B cell (primary cell): ENCODE measurements at regions not wholly inside any gene's neighbourhood (a gene's known extent, or its start where the extent isn't known, plus 50 kb on each side); places are given as distances from the start of the nearest gene placed in this dataset.

ENCODE experiments used
- ATAC-seq: fragments of 200-7000 bp; cut with Tn5 transposase; one replicate; pipeline ENCODE4 v1.10.0; 2021; ENCODE audit warnings: low read depth, mild to moderate bottlenecking, moderate number of reproducible peaks, moderate library complexity
- CTCF ChIA-PET: fragments of 350-600 bp; sonication (Branson Sonifier 250); formaldehyde crosslinking; loops from one replicate; lab custom pipeline; 2021; ENCODE audit warnings: antibody characterized with exemption, inconsistent platforms; lab: Charles Lee
- POLR2A ChIA-PET: fragments of 350-600 bp; sonication (Branson Sonifier 250); formaldehyde crosslinking; loops from one replicate; lab custom pipeline; 2021; ENCODE audit warnings: antibody characterized with exemption; lab: Charles Lee
- DNase-seq: peaks from one replicate; pipeline ENCODE4 v3.0.0; 2013
- H2AFZ ChIP-seq: 2 replicates; pipeline ENCODE4 v1.6.1; 2012; ENCODE audit warnings: mild to moderate bottlenecking, low read depth, low read length; ENCODE audit not compliant: insufficient read depth, poor library complexity, severe bottlenecking
- H3K27ac ChIP-seq, 2 donors: 1 replicate in 1 of 2; 2 replicates in 1 of 2; pipeline ENCODE4 v1.5.1; 2012 to 2013; ENCODE audit warnings: low read length in 2 of 2, mild to moderate bottlenecking in 2 of 2, moderate library complexity in 1 of 2
- H3K27me3 ChIP-seq, 4 experiments: fragments of 200-600 bp in 1 of 4; sonication (generic) in 1 of 4; replicated peaks in 1 of 4; 1 replicate in 2 of 4; 2 replicates in 2 of 4; pipeline versions ENCODE4 v1.6.1 to v1.7.0; 2013 to 2016; ENCODE audit warnings: low read length in 3 of 4, mild to moderate bottlenecking in 2 of 4, mixed read lengths in 1 of 4, moderate library complexity in 1 of 4; ENCODE audit not compliant: insufficient read depth in 4 of 4, control insufficient read depth in 3 of 4; ENCODE audit errors: control extremely low read depth in 1 of 4
- H3K36me3 ChIP-seq, 2 experiments: replicated peaks in 1 of 2; 1 replicate in 1 of 2; 2 replicates in 1 of 2; pipeline versions ENCODE4 v1.6.1 to v1.7.1; 2013; ENCODE audit warnings: low read length in 1 of 2; ENCODE audit not compliant: insufficient read depth in 2 of 2, control insufficient read depth in 1 of 2; ENCODE audit errors: control extremely low read depth in 1 of 2, extremely low read depth in 1 of 2
- H3K4me1 ChIP-seq, 2 donors: fragments of 200-600 bp in 1 of 2; sonication (generic) in 1 of 2; 1 replicate in 1 of 2; 2 replicates in 1 of 2; pipeline versions ENCODE4 v1.5.1 to v1.6.1; 2013 to 2017; ENCODE audit warnings: low read length in 2 of 2; ENCODE audit not compliant: control insufficient read depth in 2 of 2, insufficient read depth in 2 of 2
- H3K4me2 ChIP-seq: replicated peaks from 2 replicates; pipeline ENCODE3; 2012; ENCODE audit warnings: mild to moderate bottlenecking, low read depth, low read length; ENCODE audit not compliant: poor library complexity, severe bottlenecking
- H3K4me3 ChIP-seq, 5 experiments: fragments of 200-600 bp in 1 of 5; sonication (generic) in 1 of 5; 1 replicate in 3 of 5; 2 replicates in 2 of 5; pipeline versions ENCODE4 v1.5.1 to v1.7.0; 2011 to 2016; ENCODE audit warnings: low read length in 4 of 5, mild to moderate bottlenecking in 4 of 5, low read depth in 2 of 5, control low read depth in 1 of 5, moderate library complexity in 1 of 5; ENCODE audit not compliant: insufficient read depth in 1 of 5; ENCODE audit errors: control extremely low read depth in 1 of 5, extremely low read depth in 1 of 5
- H3K79me2 ChIP-seq: fragments of 200-600 bp; sonication (generic); one replicate; pipeline ENCODE4 v1.6.0; 2016; ENCODE audit warnings: low read length; ENCODE audit not compliant: control insufficient read depth, insufficient read depth
- H3K9ac ChIP-seq: fragments of 200-600 bp; sonication (generic); 2 replicates; pipeline ENCODE4 v1.6.1; 2017; ENCODE audit warnings: mild to moderate bottlenecking, low read length, moderate library complexity
- H3K9me3 ChIP-seq, 3 donors: one replicate each; pipeline versions ENCODE4 v1.6.1 to v1.7.1; 2013; ENCODE audit warnings: low read length in 2 of 3; ENCODE audit not compliant: control insufficient read depth in 2 of 3, insufficient read depth in 1 of 3; ENCODE audit errors: control extremely low read depth in 1 of 3
- H4K20me1 ChIP-seq: 2 replicates; pipeline ENCODE4 v1.6.0; 2012; ENCODE audit warnings: mild to moderate bottlenecking, low read length; ENCODE audit not compliant: insufficient read depth, control insufficient read depth, poor library complexity, severe bottlenecking
- H3K27ac Mint-ChIP-seq: one replicate; pipeline ENCODE4 v1.8.0; 2021; ENCODE audit warnings: mixed read lengths
- H3K27me3 Mint-ChIP-seq: one replicate; pipeline ENCODE4 v1.8.0; 2021; ENCODE audit warnings: mixed read lengths
- H3K4me1 Mint-ChIP-seq: one replicate; pipeline ENCODE4 v1.8.0; 2021; ENCODE audit warnings: mixed read lengths
- H3K4me3 Mint-ChIP-seq: one replicate; pipeline ENCODE4 v1.8.0; 2021; ENCODE audit warnings: mixed read lengths
- H3K9me3 Mint-ChIP-seq: one replicate; pipeline ENCODE4 v1.8.0; 2022; ENCODE audit warnings: mixed read lengths; ENCODE audit not compliant: insufficient read depth
- CTCF ChIP-seq: fragments of 200-600 bp; IDR thresholded peaks from one replicate; pipeline ENCODE4 v1.8.0; 2022; ENCODE audit warnings: antibody characterized with exemption, mild to moderate bottlenecking
- EZH2 ChIP-seq: IDR thresholded peaks from 2 replicates; pipeline ENCODE4 v1.6.1; 2012; ENCODE audit warnings: borderline replicate concordance, low read depth, mild to moderate bottlenecking, moderate library complexity, low read length; ENCODE audit not compliant: insufficient read depth, poor library complexity, severe bottlenecking
- WGBS: methylation state at CpG from one replicate; pipeline ENCODE4 v1.1.5; 2013; ENCODE audit warnings: missing lambda C conversion rate; ENCODE audit not compliant: insufficient coverage; 5-methylcytosine and 5-hydroxymethylcytosine counted together
- intact Hi-C: fragments of 100-400 bp; cut with micrococcal nuclease; formaldehyde crosslinking; loops from one replicate; pipeline ENCODE4 v1.10.0; 2022

GRCh38 chr5:25387953-25388352, 743.2 kb upstream of the CDH10 start:
- Histone ChIP-seq H3K36me3 (no peaks in the 10 kb centered on the region), H3K9me3 (no peaks in the 10 kb centered on the region), H3K4me3 (no peak overlapping the region), H3K27ac (no peak overlapping the region), H3K27me3 (no peaks in the 10 kb centered on the region), H3K79me2 (no peaks in the 10 kb centered on the region), H3K9ac (no peak overlapping the region), H3K4me1 (no peaks in the 10 kb centered on the region), H3K4me2 (no peak overlapping the region), H2AFZ (no peak overlapping the region), H4K20me1 (no peaks in the 10 kb centered on the region)
- intact Hi-C loops = no loop called here
- TF ChIP-seq CTCF = no peak
- no peak for TF ChIP-seq EZH2
- ChIA-PET CTCF (no interaction called here), POLR2A (no interaction called here)
- Mint-ChIP-seq H3K4me1 (no peaks in the 10 kb centered on the region), H3K27ac (no peak overlapping the region), H3K27me3 (no peaks in the 10 kb centered on the region), H3K4me3 (no peak overlapping the region), H3K9me3 (peaks cover 2% of the 10 kb centered on the region)
- no peak for ATAC-seq
- no peak for DNase-seq
- WGBS = no CpG with 5 or more reads among the region's 1 CpG

- no peak overlapping the region for H3K4me2 ChIP-seq
- Mint-ChIP-seq H3K27ac (no peak overlapping the region), H3K4me3 (no peak overlapping the region), H3K4me1 (no peaks in the 10 kb centered on the region), H3K27me3 (no peaks in the 10 kb centered on the region), H3K9me3 (peaks cover 8% of the 10 kb centered on the region)
- 96% methylated on average over 5 of the region's 5 CpGs for WGBS
- ChIA-PET POLR2A (no interaction called here), CTCF (no interaction called here)
- intact Hi-C loops = no loop called here
- DNase-seq = no peak
- no peak overlapping the region for H2AFZ ChIP-seq
- no peaks in the 10 kb centered on the region for H3K36me3 ChIP-seq
- ATAC-seq = no peak
- no peak overlapping the region for H3K27ac ChIP-seq
- no peaks in the 10 kb centered on the region for H3K27me3 ChIP-seq
- peaks cover 1 to 17% (median 2%) of the 10 kb centered on the region in 3 donors for H3K9me3 ChIP-seq
- no peaks in the 10 kb centered on the region for H3K4me1 ChIP-seq
- H3K4me3 ChIP-seq = no peak overlapping the region
- no peak for TF ChIP-seq EZH2
- TF ChIP-seq CTCF = no peak
- no peak overlapping the region for H3K9ac ChIP-seq
- H3K79me2 ChIP-seq = no peaks in the 10 kb centered on the region
- H4K20me1 ChIP-seq = no peaks in the 10 kb centered on the region
Observed at GRCh38 chr5:25362799-25363198, 718.0 kb upstream of the CDH10 start.
